D721Med (cell line): ENCODE measurements at regions not wholly inside any gene's neighbourhood (a gene's known extent, or its start where the extent isn't known, plus 50 kb on each side); places are given as distances from the start of the nearest gene placed in this dataset.
"Not testable (repeated sequence)": the region's sequence is repeated elsewhere in the genome, so short reads cannot be mapped to it uniquely, and the experiment has no call there.

Experiments
- DNase-seq: peaks from one replicate; pipeline ENCODE4 v3.0.0; 2011; ENCODE audit warnings: low spot score; ENCODE audit not compliant: insufficient read length
- FAIRE-seq: peaks from 2 replicates; lab custom pipeline; 2011; peaks lifted over from hg19 to GRCh38; lab: Jason Lieb, UNC
- CTCF ChIP-seq: IDR thresholded peaks from 2 replicates; pipeline ENCODE4 v1.5.1; 2012; ENCODE audit warnings: mild to moderate bottlenecking, control low read depth; ENCODE audit not compliant: insufficient read depth; ENCODE audit errors: missing control alignments

GRCh38 chr2:77652499-77652898 lies 130.3 kb upstream of the LRRTM4 start:
- no peak for TF ChIP-seq CTCF
- DNase-seq = no peak
- FAIRE-seq = no peak

- FAIRE-seq (no peak), DNase-seq (no peak)
- no peak for TF ChIP-seq CTCF
Measured at GRCh38 chr2:77664491-77664890, 142.3 kb upstream of the LRRTM4 start.

GRCh38 chr2:77666251-77666980 lies 144.2 kb upstream of the LRRTM4 start:
- FAIRE-seq = no peak
- no peak for TF ChIP-seq CTCF
- no peak for DNase-seq

GRCh38 chr2:77684543-77685319 lies 162.6 kb upstream of the LRRTM4 start:
- not testable (repeated sequence) for DNase-seq, FAIRE-seq

- no peak for TF ChIP-seq CTCF
- DNase-seq = no peak
- no peak for FAIRE-seq
Measured at GRCh38 chr2:77712601-77713000, 190.4 kb upstream of the LRRTM4 start.

- DNase-seq (no peak), FAIRE-seq (no peak)
- TF ChIP-seq CTCF = no peak
Measured at GRCh38 chr2:77713412-77713811, 191.2 kb upstream of the LRRTM4 start.

GRCh38 chr2:77720115-77720514 lies 197.9 kb upstream of the LRRTM4 start:
- FAIRE-seq (no peak), DNase-seq (no peak)
- no peak for TF ChIP-seq CTCF
